H9 (cell line): ENCODE measurements at regions not wholly inside any gene's neighbourhood (a gene's known extent, or its start where the extent isn't known, plus 50 kb on each side); places are given as distances from the start of the nearest gene placed in this dataset.

Experiments used
- DNase-seq: peaks from one replicate; pipeline ENCODE4 v3.0.0-alpha.2; 2017
- H2AFZ ChIP-seq: one replicate; pipeline ENCODE4 v1.6.1; 2013; ENCODE audit warnings: mild to moderate bottlenecking, low read length, control low read depth, moderate library complexity
- H2AK5ac ChIP-seq: 2 replicates; pipeline ENCODE4 v1.6.1; 2013; ENCODE audit warnings: low read length, control low read depth, mixed read lengths; ENCODE audit not compliant: insufficient read length
- H2BK120ac ChIP-seq: one replicate; pipeline ENCODE4 v1.6.1; 2013; ENCODE audit warnings: low read depth, mild to moderate bottlenecking, low read length, control low read depth, inconsistent platforms; ENCODE audit not compliant: poor library complexity, severe bottlenecking
- H2BK12ac ChIP-seq: 2 replicates; pipeline ENCODE4 v1.6.1; 2013; ENCODE audit warnings: low read length, control low read depth, mixed read lengths, low read depth; ENCODE audit not compliant: insufficient read length
- H2BK15ac ChIP-seq: 2 replicates; pipeline ENCODE4 v1.6.1; 2013; ENCODE audit warnings: low read depth, low read length, control low read depth
- H2BK20ac ChIP-seq: one replicate; pipeline ENCODE4 v1.6.1; 2013; ENCODE audit warnings: low read depth, mild to moderate bottlenecking, low read length, control low read depth, inconsistent platforms; ENCODE audit not compliant: poor library complexity, severe bottlenecking
- H2BK5ac ChIP-seq: 2 replicates; pipeline ENCODE4 v1.6.1; 2013; ENCODE audit warnings: low read length, control low read depth, mixed read lengths; ENCODE audit not compliant: insufficient read length
- H3K14ac ChIP-seq: 2 replicates; pipeline ENCODE4 v1.6.1; 2013; ENCODE audit warnings: low read length, control low read depth; ENCODE audit not compliant: insufficient read depth
- H3K18ac ChIP-seq: 2 replicates; pipeline ENCODE4 v1.6.1; 2013; ENCODE audit warnings: low read depth, mild to moderate bottlenecking, mixed read lengths, low read length, control low read depth; ENCODE audit not compliant: insufficient read length
- H3K23ac ChIP-seq: 2 replicates; pipeline ENCODE4 v1.6.1; 2013; ENCODE audit warnings: low read length, control low read depth, mixed read lengths, low read depth; ENCODE audit not compliant: insufficient read length
- H3K23me2 ChIP-seq: 2 replicates; pipeline ENCODE4 v1.6.1; 2013; ENCODE audit warnings: low read depth, mild to moderate bottlenecking, mixed read lengths, low read length, control low read depth; ENCODE audit not compliant: insufficient read length, poor library complexity, severe bottlenecking
- H3K27ac ChIP-seq: 2 replicates; pipeline ENCODE4 v1.5.1; 2013; ENCODE audit warnings: low read length, control low read depth, mixed read lengths, low read depth; ENCODE audit not compliant: insufficient read length
- H3K27me3 ChIP-seq: 2 replicates; pipeline ENCODE4 v1.6.1; 2013; ENCODE audit warnings: low read length, control low read depth, inconsistent platforms; ENCODE audit not compliant: insufficient read depth
- H3K4ac ChIP-seq: 2 replicates; pipeline ENCODE4 v1.6.1; 2013; ENCODE audit warnings: low read depth, mild to moderate bottlenecking, control low read depth, inconsistent platforms, low read length, moderate library complexity
- H3K4me1 ChIP-seq: 2 replicates; pipeline ENCODE4 v1.6.1; 2013; ENCODE audit warnings: low read length, control low read depth, inconsistent platforms; ENCODE audit not compliant: insufficient read depth
- H3K4me2 ChIP-seq: 2 replicates; pipeline ENCODE4 v1.6.1; 2013; ENCODE audit warnings: low read length, control low read depth, mixed read lengths; ENCODE audit not compliant: insufficient read length, insufficient read depth
- H3K56ac ChIP-seq: 2 replicates; pipeline ENCODE4 v1.6.1; 2013; ENCODE audit warnings: low read depth, mild to moderate bottlenecking, mixed read lengths, low read length, control low read depth; ENCODE audit not compliant: insufficient read length
- H3K79me1 ChIP-seq: 2 replicates; pipeline ENCODE4 v1.6.1; 2013; ENCODE audit warnings: low read depth, mild to moderate bottlenecking, moderate library complexity, low read length, control low read depth, inconsistent platforms; ENCODE audit not compliant: insufficient read depth, poor library complexity, severe bottlenecking
- H3K79me2 ChIP-seq: 2 replicates; pipeline ENCODE4 v1.6.1; 2013; ENCODE audit warnings: low read length, control low read depth, inconsistent platforms; ENCODE audit not compliant: insufficient read depth
- H3K9ac ChIP-seq: 2 replicates; pipeline ENCODE4 v1.6.1; 2013; ENCODE audit warnings: low read length, control low read depth, mixed read lengths; ENCODE audit not compliant: insufficient read length; ENCODE audit errors: extremely low read depth
- H3K9me3 ChIP-seq: one replicate; pipeline ENCODE4 v1.6.1; 2013; ENCODE audit warnings: low read depth, low read length, inconsistent platforms; ENCODE audit not compliant: control insufficient read depth
- H3T11ph ChIP-seq: one replicate; pipeline ENCODE4 v1.6.1; 2013; ENCODE audit warnings: mild to moderate bottlenecking, low read length, control low read depth, inconsistent platforms
- H4K20me1 ChIP-seq: one replicate; pipeline ENCODE4 v1.6.1; 2013; ENCODE audit not compliant: control insufficient read depth, insufficient read length, insufficient read depth
- H4K5ac ChIP-seq: 2 replicates; pipeline ENCODE4 v1.6.1; 2013; ENCODE audit warnings: low read depth, mild to moderate bottlenecking, mixed read lengths, low read length, control low read depth; ENCODE audit not compliant: insufficient read length
- H4K8ac ChIP-seq: replicated peaks from 2 replicates; pipeline ENCODE4 v1.6.1; 2013; ENCODE audit warnings: low read length, control low read depth, mixed read lengths, low read depth; ENCODE audit not compliant: insufficient read length
- H4K91ac ChIP-seq: 2 replicates; pipeline ENCODE4 v1.6.1; 2013; ENCODE audit warnings: low read depth, mild to moderate bottlenecking, moderate library complexity, mixed read lengths, low read length, control low read depth; ENCODE audit not compliant: insufficient read length
- H3K27ac Mint-ChIP-seq, 3 experiments: 2 replicates in 2 of 3; 3 replicates in 1 of 3; pipeline ENCODE4 v1.8.0; 2020 to 2021; ENCODE audit warnings: mixed read lengths in 3 of 3, mild to moderate bottlenecking in 1 of 3, moderate library complexity in 1 of 3
- H3K27me3 Mint-ChIP-seq: 2 replicates; pipeline ENCODE4 v1.8.0; 2021; ENCODE audit warnings: low read depth, mild to moderate bottlenecking, moderate library complexity, mixed read lengths
- H3K36me3 Mint-ChIP-seq, 3 experiments: 2 replicates in 2 of 3; 3 replicates in 1 of 3; pipeline ENCODE4 v1.8.0; 2020 to 2021; ENCODE audit warnings: low read depth in 3 of 3, mixed read lengths in 3 of 3; ENCODE audit not compliant: insufficient read depth in 1 of 3
- H3K4me1 Mint-ChIP-seq, 2 experiments: 2 replicates each; pipeline ENCODE4 v1.8.0; 2020; ENCODE audit warnings: mixed read lengths in 2 of 2
- H3K4me3 Mint-ChIP-seq, 2 experiments: 2 replicates in 1 of 2; 3 replicates in 1 of 2; pipeline ENCODE4 v1.8.0; 2020 to 2021; ENCODE audit warnings: mild to moderate bottlenecking in 2 of 2, mixed read lengths in 2 of 2, moderate library complexity in 1 of 2
- H3K9me3 Mint-ChIP-seq, 2 experiments: 2 replicates in 1 of 2; 3 replicates in 1 of 2; pipeline ENCODE4 v1.8.0; 2020; ENCODE audit warnings: mild to moderate bottlenecking in 2 of 2, mixed read lengths in 2 of 2, moderate library complexity in 1 of 2
- CTCF ChIP-seq: fragments of 200-600 bp; sonication (generic); conservative IDR thresholded peaks from 3 replicates; pipeline ENCODE4 v1.8.0; 2021; ENCODE audit warnings: antibody characterized with exemption, mild to moderate bottlenecking
- WGBS: extraction: QIAGEN DNeasy Blood & Tissue Kit; methylation state at CpG from one replicate; pipeline ENCODE4 v1.1.7; 2013; ENCODE audit warnings: missing lambda C conversion rate, low lambda C conversion rate, mixed read lengths; ENCODE audit not compliant: insufficient read length; ENCODE audit errors: extremely low coverage; 5-methylcytosine and 5-hydroxymethylcytosine counted together

DNA sequence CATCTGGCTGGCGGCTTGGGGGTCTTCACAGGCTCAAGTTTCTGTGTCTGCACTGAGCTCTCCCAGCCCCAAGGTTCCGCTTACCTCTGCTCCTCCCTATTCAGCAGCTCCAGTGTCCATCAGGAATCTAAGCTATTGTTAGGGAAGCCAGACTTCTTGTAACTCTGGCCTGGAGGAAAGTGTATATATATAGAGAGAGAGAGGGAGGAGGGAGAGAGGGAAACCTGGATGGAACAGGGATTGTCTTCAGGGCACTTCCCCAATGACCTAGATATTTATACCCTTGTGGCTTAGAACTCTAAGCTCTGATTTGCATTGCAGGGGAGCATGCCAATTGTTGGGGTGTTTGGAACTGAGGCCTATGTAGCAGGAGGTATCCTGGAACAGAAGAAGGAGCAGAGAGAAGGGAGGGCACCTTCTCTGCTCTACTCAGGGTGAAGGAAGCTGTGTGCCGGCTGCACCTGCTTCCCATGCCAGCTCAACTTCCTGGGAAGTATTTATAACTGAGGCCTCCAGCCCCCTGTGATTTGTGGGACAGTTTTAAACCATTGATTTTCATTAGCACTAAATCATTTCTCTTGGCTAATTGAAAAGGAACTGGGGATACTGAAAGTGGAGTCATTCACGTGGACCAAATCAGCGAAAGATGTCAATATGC lies 70.9 kb downstream of the NAV1 start:
- no peaks in the 10 kb centered on the region for H3K9me3 ChIP-seq
- peaks cover 9% of the 10 kb centered on the region; the same call in 1 of the 2 replicates for H3K27me3 Mint-ChIP-seq
- no peak overlapping the region for H2BK20ac ChIP-seq
- H3K9ac ChIP-seq, result no peak overlapping the region
- H4K91ac ChIP-seq, result no peak overlapping the region
- no peak overlapping the region for H3K4me2 ChIP-seq
- no peak overlapping the region for H3K4me3 Mint-ChIP-seq
- H3K36me3 Mint-ChIP-seq, result no peaks in the 10 kb centered on the region
- no peaks in the 10 kb centered on the region for H4K20me1 ChIP-seq
- no peak for TF ChIP-seq CTCF
- H3K79me1 ChIP-seq, result no peaks in the 10 kb centered on the region
- no peak overlapping the region for H3K27ac ChIP-seq
- no peak overlapping the region for H3K4ac ChIP-seq
- no peaks in the 10 kb centered on the region for H3K4me1 ChIP-seq
- no peaks in the 10 kb centered on the region; the same call in 1 of the 2 replicates for H3K27me3 ChIP-seq
- DNase-seq, result no peak
- H2BK15ac ChIP-seq, result no peak overlapping the region
- WGBS, result no CpG with 5 or more reads among the region's 5 CpGs
- H3K9me3 Mint-ChIP-seq, result no peaks in the 10 kb centered on the region; a peak in 1 of 5 replicates
- H3K18ac ChIP-seq, result no peak overlapping the region
- H3K14ac ChIP-seq, result no peak overlapping the region
- H2AFZ ChIP-seq, result no peak overlapping the region
- no peak overlapping the region for H3K56ac ChIP-seq
- H2BK12ac ChIP-seq, result no peak overlapping the region
- no peak overlapping the region for H2BK5ac ChIP-seq
- H3K79me2 ChIP-seq, result no peaks in the 10 kb centered on the region
- no peak overlapping the region for H4K8ac ChIP-seq
- H3K23me2 ChIP-seq, result no peaks in the 10 kb centered on the region
- no peak overlapping the region for H3K23ac ChIP-seq
- no peak overlapping the region for H2BK120ac ChIP-seq
- no peak overlapping the region for H3T11ph ChIP-seq
- H3K4me1 Mint-ChIP-seq, result peaks cover 12 to 20% of the 10 kb centered on the region in 2 experiments
- H4K5ac ChIP-seq, result no peak overlapping the region
- H3K27ac Mint-ChIP-seq, result no peak overlapping the region
- H2AK5ac ChIP-seq, result no peak overlapping the region
